Fibroblast of skin of abdomen (primary cell): ENCODE measurements at regions not wholly inside any gene's neighbourhood (a gene's known extent, or its start where the extent isn't known, plus 50 kb on each side); places are given as distances from the start of the nearest gene placed in this dataset.
"Not testable (repeated sequence)": the region's sequence is repeated elsewhere in the genome, so short reads cannot be mapped to it uniquely, and the experiment has no call there.

Source experiments
- DNase-seq: peaks from one replicate; pipeline ENCODE4 v3.0.0-alpha.2; 2013

GRCh38 chr1:221541296-221541695 lies 200.6 kb downstream of the DUSP10 start:
- no peak for DNase-seq

- peak; percentile 30 for DNase-seq
Measured at GRCh38 chr1:221543529-221544120, 198.3 kb downstream of the DUSP10 start.

- no peak for DNase-seq
Measured at GRCh38 chr1:221548942-221549341, 192.9 kb downstream of the DUSP10 start.

GRCh38 chr1:221549815-221550214 lies 192.1 kb downstream of the DUSP10 start:
- no peak for DNase-seq

- not testable (repeated sequence) for DNase-seq
Measured at GRCh38 chr1:221552792-221553191, 189.1 kb downstream of the DUSP10 start.

- no peak for DNase-seq
Measured at GRCh38 chr1:221555689-221556433, 186.0 kb downstream of the DUSP10 start.

GRCh38 chr1:221556435-221556834 lies 185.5 kb downstream of the DUSP10 start:
- DNase-seq: no peak

GRCh38 chr1:221557013-221557412 lies 184.9 kb downstream of the DUSP10 start:
- DNase-seq: peak; percentile 51

- no peak for DNase-seq
Measured at GRCh38 chr1:221558396-221558795, 183.5 kb downstream of the DUSP10 start.

- no peak for DNase-seq
Measured at GRCh38 chr1:221559911-221560310, 182.0 kb downstream of the DUSP10 start.

GRCh38 chr1:221562542-221563475 lies 179.1 kb downstream of the DUSP10 start:
- DNase-seq: no peak

GRCh38 chr1:221563476-221563921 lies 178.4 kb downstream of the DUSP10 start:
- no peak for DNase-seq

GRCh38 chr1:221564891-221565290 lies 177.0 kb downstream of the DUSP10 start:
- DNase-seq: no peak

GRCh38 chr1:221565711-221566110 lies 176.2 kb downstream of the DUSP10 start:
- DNase-seq: no peak

GRCh38 chr1:221567859-221568507 lies 173.9 kb downstream of the DUSP10 start:
- DNase-seq: no peak

GRCh38 chr1:221573756-221574155 lies 168.1 kb downstream of the DUSP10 start:
- DNase-seq: no peak

- DNase-seq: peak; percentile 17
Measured at GRCh38 chr1:221574529-221574928, 167.4 kb downstream of the DUSP10 start.

- DNase-seq: peak; percentile 32
Measured at GRCh38 chr1:221575605-221576004, 166.3 kb downstream of the DUSP10 start.

GRCh38 chr1:221576268-221576667 lies 165.6 kb downstream of the DUSP10 start:
- peak; percentile 61 for DNase-seq

- peak; percentile 22 for DNase-seq
Measured at GRCh38 chr1:221583465-221583864, 158.4 kb downstream of the DUSP10 start.

- DNase-seq: not testable (repeated sequence)
Measured at GRCh38 chr1:221587013-221587412, 154.9 kb downstream of the DUSP10 start.

GRCh38 chr1:221591250-221591649 lies 150.6 kb downstream of the DUSP10 start:
- not testable (repeated sequence) for DNase-seq

GRCh38 chr1:221594576-221594975 lies 147.3 kb downstream of the DUSP10 start:
- DNase-seq: no peak
